Fibroblast of mammary gland (primary cell): ENCODE measurements at regions not wholly inside any gene's neighbourhood (a gene's known extent, or its start where the extent isn't known, plus 50 kb on each side); places are given as distances from the start of the nearest gene placed in this dataset.

Experiments
- DNase-seq: peaks from one replicate; pipeline ENCODE4 v3.0.0-alpha.2; 2010; ENCODE audit warnings: low read depth
- H3K4me3 ChIP-seq: 2 replicates; pipeline ENCODE4 v1.5.1; 2011; ENCODE audit warnings: low read depth, mild to moderate bottlenecking, low read length, moderate library complexity; ENCODE audit not compliant: control insufficient read depth
- TF ChIP-seq, protein P1 (sequence below): conservative IDR thresholded peaks from 2 replicates; pipeline ENCODE4 v1.5.1; 2011; ENCODE audit warnings: low read depth, low read length, inconsistent platforms; ENCODE audit not compliant: control insufficient read depth, insufficient read depth

DNA sequence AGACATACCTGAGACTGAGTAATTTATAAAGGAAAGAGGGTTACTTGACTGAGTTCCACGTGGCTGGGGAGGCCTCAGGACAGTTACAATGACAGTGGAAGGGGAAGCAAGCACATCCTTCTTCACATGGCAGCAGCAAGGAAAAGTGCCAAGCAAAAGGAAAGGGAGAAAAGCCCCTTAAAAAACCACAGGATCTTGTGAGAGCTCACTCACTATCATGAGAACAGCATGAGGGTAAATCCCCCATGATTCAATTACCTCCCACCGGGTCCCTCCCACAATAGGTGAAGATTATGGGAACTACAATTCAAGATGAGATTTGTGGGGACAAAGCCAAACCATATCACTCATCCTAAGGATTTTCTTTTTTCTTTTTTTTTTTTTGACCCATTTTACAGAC lies 177.8 kb upstream of the EEA1 start:
- DNase-seq: no peak
- H3K4me3 ChIP-seq: no peak overlapping the region
- TF ChIP-seq, protein P1, sequence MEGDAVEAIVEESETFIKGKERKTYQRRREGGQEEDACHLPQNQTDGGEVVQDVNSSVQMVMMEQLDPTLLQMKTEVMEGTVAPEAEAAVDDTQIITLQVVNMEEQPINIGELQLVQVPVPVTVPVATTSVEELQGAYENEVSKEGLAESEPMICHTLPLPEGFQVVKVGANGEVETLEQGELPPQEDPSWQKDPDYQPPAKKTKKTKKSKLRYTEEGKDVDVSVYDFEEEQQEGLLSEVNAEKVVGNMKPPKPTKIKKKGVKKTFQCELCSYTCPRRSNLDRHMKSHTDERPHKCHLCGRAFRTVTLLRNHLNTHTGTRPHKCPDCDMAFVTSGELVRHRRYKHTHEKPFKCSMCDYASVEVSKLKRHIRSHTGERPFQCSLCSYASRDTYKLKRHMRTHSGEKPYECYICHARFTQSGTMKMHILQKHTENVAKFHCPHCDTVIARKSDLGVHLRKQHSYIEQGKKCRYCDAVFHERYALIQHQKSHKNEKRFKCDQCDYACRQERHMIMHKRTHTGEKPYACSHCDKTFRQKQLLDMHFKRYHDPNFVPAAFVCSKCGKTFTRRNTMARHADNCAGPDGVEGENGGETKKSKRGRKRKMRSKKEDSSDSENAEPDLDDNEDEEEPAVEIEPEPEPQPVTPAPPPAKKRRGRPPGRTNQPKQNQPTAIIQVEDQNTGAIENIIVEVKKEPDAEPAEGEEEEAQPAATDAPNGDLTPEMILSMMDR: no peak

DNA sequence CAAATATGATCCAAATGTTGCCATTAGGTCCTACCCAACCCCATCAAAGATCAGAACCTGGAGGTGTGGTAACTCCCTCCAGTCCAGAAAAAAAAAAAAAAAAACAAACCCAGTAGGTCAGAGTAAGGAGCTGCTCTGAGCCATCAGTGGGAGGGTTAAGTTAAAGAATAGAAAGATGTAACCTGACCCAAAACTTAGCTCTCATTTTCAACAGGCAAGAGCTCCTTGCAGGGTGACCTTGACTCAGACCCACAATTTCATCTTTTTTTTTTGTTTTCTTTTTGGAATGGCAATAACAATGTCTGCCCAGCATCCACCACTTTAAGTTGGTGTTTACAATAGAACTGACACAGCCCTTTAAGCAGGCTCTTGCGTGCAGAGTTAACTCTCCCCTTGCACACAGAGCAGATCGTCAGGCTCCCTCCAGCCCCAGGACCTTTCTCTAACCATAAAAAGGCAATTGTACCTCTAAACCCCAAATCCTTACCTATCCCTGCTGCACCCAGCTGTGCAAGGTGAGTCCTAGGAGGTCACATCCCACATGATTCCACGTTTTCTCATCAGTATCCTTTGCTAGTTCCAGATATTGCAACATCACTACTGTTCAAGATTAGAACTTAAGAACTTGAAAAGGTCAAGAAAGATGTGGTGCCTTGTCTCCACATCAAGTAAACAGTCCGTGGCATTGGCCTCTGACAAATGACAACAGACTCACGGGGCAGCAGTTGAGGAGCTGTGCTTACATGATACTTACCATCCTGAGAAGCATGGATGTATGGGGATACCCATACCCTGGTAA lies 178.6 kb upstream of the EEA1 start:
- no peak overlapping the region for H3K4me3 ChIP-seq
- TF ChIP-seq, protein P1: no peak
- DNase-seq: no peak

DNA sequence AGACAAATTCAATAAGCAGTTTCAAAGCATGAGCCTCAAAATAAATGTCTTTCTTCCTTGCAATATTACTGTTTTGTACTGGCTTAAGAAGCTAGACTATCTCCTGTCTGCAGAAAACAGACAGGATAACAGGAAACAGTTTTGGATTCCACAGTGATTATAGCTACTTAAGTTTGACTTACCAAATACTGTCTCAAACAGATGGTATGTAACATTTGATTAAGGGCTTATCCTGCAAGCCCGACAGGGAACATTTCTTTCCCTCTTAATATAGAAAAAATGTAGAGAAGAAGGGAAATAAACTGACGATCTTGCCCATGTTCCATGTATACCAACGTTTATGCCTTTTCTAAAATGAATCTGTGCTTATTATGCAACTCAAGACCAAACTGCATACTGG lies 179.9 kb upstream of the EEA1 start:
- no peak overlapping the region for H3K4me3 ChIP-seq
- TF ChIP-seq, protein P1: no peak
- no peak for DNase-seq

DNA sequence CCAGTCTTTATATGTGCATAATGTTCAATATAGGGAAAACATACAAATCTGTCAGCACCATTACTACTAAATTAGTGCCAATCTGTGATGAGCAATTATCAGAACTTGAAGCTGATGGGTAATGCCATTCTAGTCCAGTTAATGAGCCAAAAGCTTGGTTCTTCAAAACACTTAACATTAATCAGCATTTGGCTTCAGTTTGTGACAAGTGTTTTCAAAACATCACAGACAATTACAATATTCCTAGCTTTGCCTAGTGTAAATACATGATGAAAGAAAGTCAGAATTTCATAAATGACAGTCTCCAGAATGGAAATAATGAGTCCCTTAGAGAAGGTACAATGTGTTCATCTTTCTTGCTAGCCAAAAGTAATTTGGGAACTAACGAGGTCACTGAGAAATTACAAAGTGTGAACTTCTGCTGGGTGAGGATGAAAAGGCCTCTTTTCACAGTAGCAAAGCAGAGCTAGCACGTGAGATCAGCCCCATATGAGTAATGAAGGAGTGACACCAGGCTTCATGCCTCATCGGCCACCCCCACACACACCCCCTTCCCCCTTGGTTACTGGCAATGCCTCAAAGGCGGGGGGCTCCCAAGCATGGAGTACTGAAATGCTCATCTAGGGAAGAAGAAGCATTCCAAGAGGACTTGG lies 180.6 kb upstream of the EEA1 start:
- H3K4me3 ChIP-seq: no peak overlapping the region
- no peak for DNase-seq
- TF ChIP-seq, protein P1: no peak

DNA sequence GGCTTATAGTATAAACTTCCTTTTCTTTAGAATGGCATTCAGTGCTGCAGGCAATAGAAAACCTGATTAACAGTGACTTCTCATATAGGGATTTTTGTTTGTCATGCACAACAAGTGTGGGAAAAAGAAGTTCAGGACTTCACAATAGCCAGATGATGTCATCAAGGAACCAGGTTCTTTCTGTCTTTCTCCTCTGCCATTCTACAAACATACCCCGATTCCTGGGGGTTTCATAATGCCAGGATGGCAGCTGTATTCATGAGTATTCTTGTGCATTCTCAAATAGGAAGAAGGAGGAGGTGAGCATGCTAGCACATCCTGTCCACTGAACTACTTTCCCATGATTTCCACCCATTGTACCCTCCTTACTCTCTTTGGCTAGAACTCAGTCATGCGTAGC lies 182.7 kb upstream of the EEA1 start:
- TF ChIP-seq, protein P1: no peak
- no peak for DNase-seq
- no peak overlapping the region for H3K4me3 ChIP-seq

DNA sequence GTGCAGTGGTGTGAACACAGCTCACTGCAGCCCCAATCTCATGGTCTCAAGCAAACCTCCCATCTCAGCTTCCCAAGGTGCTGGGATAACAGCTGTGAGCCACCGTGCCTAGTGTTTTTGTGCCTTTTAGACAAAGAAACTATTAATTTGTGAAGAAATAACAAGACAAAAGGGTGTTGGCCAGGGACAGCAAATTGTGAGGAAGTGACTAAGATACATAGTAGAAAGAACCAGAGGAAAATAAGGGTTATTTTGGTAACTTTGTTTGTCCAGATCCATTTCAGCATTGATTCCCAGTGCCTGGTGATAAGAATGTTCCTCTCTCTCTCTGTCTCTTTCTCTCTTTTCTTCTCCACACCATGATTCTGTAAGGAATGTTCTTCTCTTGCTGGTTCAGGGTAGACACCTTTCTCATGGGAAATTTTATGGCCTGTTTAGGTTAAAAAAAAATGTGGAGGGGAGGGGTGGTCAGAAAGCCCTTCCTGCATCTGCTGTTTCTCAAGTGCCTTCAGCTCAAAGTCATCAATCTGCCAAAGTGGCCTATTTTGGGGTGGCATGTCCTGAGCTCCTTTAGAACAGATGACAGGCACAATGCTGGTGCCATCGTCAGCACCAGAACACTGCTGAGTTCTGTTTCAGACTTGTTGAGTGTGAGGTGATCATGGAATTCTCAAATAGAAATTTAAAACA lies 184.4 kb upstream of the EEA1 start:
- TF ChIP-seq, protein P1: no peak
- no peak overlapping the region for H3K4me3 ChIP-seq
- DNase-seq: no peak
